PC-3 (cell line): ENCODE measurements at regions not wholly inside any gene's neighbourhood (a gene's known extent, or its start where the extent isn't known, plus 50 kb on each side); places are given as distances from the start of the nearest gene placed in this dataset.

ENCODE experiments used
- ATAC-seq: fragments of 200-7000 bp; cut with Tn5 transposase; 2 replicates; pipeline ENCODE4 v1.9.1; 2020; ENCODE audit warnings: mild to moderate bottlenecking, moderate library complexity
- BruUV-seq: library from RNA; stranded (reverse); fragments of 400-500 nt; replicated peaks from 2 replicates; lab custom pipeline; 2021; lab: Mats Ljungman, UMichigan
- CTCF ChIA-PET: fragments of 300-600 bp; sonication (Branson Sonifier 250); formaldehyde crosslinking; loops from one replicate; lab custom pipeline; 2022; ENCODE audit warnings: antibody characterized with exemption; lab: Charles Lee
- POLR2A ChIA-PET: fragments of 300-600 bp; sonication (Branson Sonifier 250); formaldehyde crosslinking; loops from one replicate; lab custom pipeline; 2022; ENCODE audit warnings: antibody characterized with exemption; ENCODE audit not compliant: unreplicated experiment; lab: Charles Lee
- DNase-seq: peaks from one replicate; pipeline ENCODE4 v3.0.0-alpha.2; 2015
- H2AFZ ChIP-seq: fragments of 300-600 bp; sonication (generic); 2 replicates; pipeline ENCODE4 v1.6.0; 2016; ENCODE audit warnings: antibody characterized with exemption, low read length
- H3F3A ChIP-seq: fragments of 300-600 bp; sonication (generic); one replicate; pipeline ENCODE4 v1.6.0; 2017; ENCODE audit warnings: antibody characterized with exemption, low read length, control low read depth, mild to moderate bottlenecking; ENCODE audit not compliant: unreplicated experiment
- H3K27ac ChIP-seq: fragments of 300-600 bp; sonication (generic); 2 replicates; pipeline ENCODE4 v1.5.1; 2016; ENCODE audit warnings: mild to moderate bottlenecking, low read length
- H3K27me3 ChIP-seq: fragments of 300-600 bp; sonication (generic); 2 replicates; pipeline ENCODE4 v1.6.1; 2016; ENCODE audit warnings: low read length, mixed read lengths
- H3K36me3 ChIP-seq: fragments of 300-600 bp; sonication (generic); 2 replicates; pipeline ENCODE4 v1.6.1; 2016; ENCODE audit warnings: low read depth, mixed run types, low read length, mixed read lengths
- H3K4me1 ChIP-seq: fragments of 300-600 bp; sonication (generic); 2 replicates; pipeline ENCODE4 v1.5.1; 2016; ENCODE audit warnings: low read length; ENCODE audit not compliant: insufficient read depth
- H3K4me2 ChIP-seq: fragments of 300-600 bp; sonication (generic); 2 replicates; pipeline ENCODE4 v1.6.0; 2016; ENCODE audit warnings: low read length
- H3K4me3 ChIP-seq: fragments of 300-600 bp; sonication (generic); 2 replicates; pipeline ENCODE4 v1.5.1; 2016; ENCODE audit warnings: mild to moderate bottlenecking, low read length, mixed read lengths
- H3K79me2 ChIP-seq: fragments of 300-600 bp; sonication (generic); 2 replicates; pipeline ENCODE4 v1.6.1; 2017; ENCODE audit warnings: low read length, mixed read lengths
- H3K9ac ChIP-seq: fragments of 300-600 bp; sonication (generic); 2 replicates; pipeline ENCODE4 v1.6.0; 2016; ENCODE audit warnings: mild to moderate bottlenecking, low read length
- H3K9me2 ChIP-seq: fragments of 300-600 bp; sonication (generic); replicated peaks from 2 replicates; pipeline ENCODE4 v1.6.1; 2016; ENCODE audit warnings: mixed run types, low read length, mixed read lengths
- H3K9me3 ChIP-seq: fragments of 300-600 bp; sonication (generic); 2 replicates; pipeline ENCODE4 v1.6.1; 2016; ENCODE audit warnings: low read length, mixed read lengths
- H4K20me1 ChIP-seq: fragments of 300-600 bp; sonication (generic); 2 replicates; pipeline ENCODE4 v1.6.1; 2016; ENCODE audit warnings: low read length, mixed read lengths
- EZH2 ChIP-seq: fragments of 300-600 bp; sonication (generic); IDR thresholded peaks from one replicate; pipeline ENCODE4 v1.6.1; 2017; ENCODE audit warnings: antibody characterized with exemption, mild to moderate bottlenecking, low read length; ENCODE audit not compliant: unreplicated experiment
- EZH2phosphoT487 ChIP-seq: fragments of 300-600 bp; sonication (generic); IDR thresholded peaks from 2 replicates; pipeline ENCODE4 v1.6.1; 2018; ENCODE audit warnings: mild to moderate bottlenecking, antibody characterized with exemption, low read length, borderline replicate concordance
- intact Hi-C: fragments of 100-400 bp; cut with micrococcal nuclease; formaldehyde crosslinking; loops from 2 replicates; pipeline ENCODE4 v1.9.0; 2023
- TF ChIP-seq, protein P1 (sequence below): fragments of 300-600 bp; sonication (generic); conservative IDR thresholded peaks from 2 replicates; pipeline ENCODE4 v1.5.1; 2017; ENCODE audit warnings: antibody characterized with exemption, low read depth, mild to moderate bottlenecking, low read length

DNA sequence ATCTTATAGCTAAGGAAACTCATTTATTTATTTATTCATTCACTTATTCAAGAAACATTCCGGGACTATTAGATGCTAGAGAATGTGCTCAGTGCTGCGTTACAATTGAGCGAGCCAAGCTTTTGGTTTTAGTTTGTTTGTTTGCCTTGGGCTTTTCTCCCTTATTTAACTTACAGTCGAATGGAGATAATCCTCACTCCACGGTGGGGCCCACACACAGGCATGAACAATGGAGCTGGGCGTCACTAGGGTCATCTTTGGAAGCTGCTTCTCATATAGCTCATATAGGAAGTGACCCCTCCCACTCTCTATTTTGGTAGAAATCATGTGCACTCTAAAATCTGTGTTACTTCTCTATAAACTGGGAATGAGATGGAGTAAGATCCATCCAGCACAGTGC is 210.0 kb downstream of the TMEM114 start:
- Histone ChIP-seq H4K20me1 (no peaks in the 10 kb centered on the region), H2AFZ (no peak overlapping the region), H3F3A (no peaks in the 10 kb centered on the region), H3K27ac (no peak overlapping the region), H3K9me3 (no peaks in the 10 kb centered on the region), H3K9me2 (no peaks in the 10 kb centered on the region), H3K36me3 (no peaks in the 10 kb centered on the region), H3K27me3 (no peaks in the 10 kb centered on the region), H3K4me1 (no peaks in the 10 kb centered on the region), H3K79me2 (no peaks in the 10 kb centered on the region), H3K4me2 (no peak overlapping the region), H3K4me3 (no peak overlapping the region), H3K9ac (no peak overlapping the region)
- intact Hi-C loops = no loop called here
- CTCF ChIA-PET = no interaction called here
- DNase-seq = no peak
- no TSS peak for BruUV-seq
- POLR2A ChIA-PET = no interaction called here
- TF ChIP-seq EZH2phosphoT487 = no peak
- TF ChIP-seq EZH2 = no peak
- TF ChIP-seq, protein P1, sequence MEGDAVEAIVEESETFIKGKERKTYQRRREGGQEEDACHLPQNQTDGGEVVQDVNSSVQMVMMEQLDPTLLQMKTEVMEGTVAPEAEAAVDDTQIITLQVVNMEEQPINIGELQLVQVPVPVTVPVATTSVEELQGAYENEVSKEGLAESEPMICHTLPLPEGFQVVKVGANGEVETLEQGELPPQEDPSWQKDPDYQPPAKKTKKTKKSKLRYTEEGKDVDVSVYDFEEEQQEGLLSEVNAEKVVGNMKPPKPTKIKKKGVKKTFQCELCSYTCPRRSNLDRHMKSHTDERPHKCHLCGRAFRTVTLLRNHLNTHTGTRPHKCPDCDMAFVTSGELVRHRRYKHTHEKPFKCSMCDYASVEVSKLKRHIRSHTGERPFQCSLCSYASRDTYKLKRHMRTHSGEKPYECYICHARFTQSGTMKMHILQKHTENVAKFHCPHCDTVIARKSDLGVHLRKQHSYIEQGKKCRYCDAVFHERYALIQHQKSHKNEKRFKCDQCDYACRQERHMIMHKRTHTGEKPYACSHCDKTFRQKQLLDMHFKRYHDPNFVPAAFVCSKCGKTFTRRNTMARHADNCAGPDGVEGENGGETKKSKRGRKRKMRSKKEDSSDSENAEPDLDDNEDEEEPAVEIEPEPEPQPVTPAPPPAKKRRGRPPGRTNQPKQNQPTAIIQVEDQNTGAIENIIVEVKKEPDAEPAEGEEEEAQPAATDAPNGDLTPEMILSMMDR = no peak
- ATAC-seq = no peak

DNA sequence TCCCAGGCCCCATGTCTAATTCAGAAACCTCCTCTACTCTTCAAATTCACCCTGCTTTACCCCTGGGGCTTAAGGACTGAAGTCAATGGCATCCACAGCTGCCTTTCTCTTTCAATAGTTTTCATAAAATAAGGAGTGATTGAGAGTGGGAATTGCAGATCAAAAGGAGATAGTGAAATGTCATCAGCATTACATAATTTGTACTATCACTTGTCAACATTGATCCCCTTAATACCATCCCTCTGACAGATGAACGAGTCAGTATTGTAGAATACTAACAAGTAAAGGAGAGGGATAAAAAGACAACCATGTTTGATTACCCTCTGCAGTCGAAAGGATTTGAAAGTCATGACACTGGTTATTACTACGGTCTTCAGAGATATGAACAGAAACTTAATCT is 212.4 kb downstream of the TMEM114 start:
- ChIA-PET POLR2A (no interaction called here), CTCF (no interaction called here)
- Histone ChIP-seq H3K9ac (no peak overlapping the region), H3K4me3 (no peak overlapping the region), H4K20me1 (no peaks in the 10 kb centered on the region), H3K27ac (no peak overlapping the region), H3K36me3 (no peaks in the 10 kb centered on the region), H3F3A (no peaks in the 10 kb centered on the region), H3K9me3 (no peaks in the 10 kb centered on the region), H3K27me3 (no peaks in the 10 kb centered on the region), H3K4me2 (no peak overlapping the region), H3K4me1 (no peaks in the 10 kb centered on the region), H3K9me2 (no peaks in the 10 kb centered on the region), H3K79me2 (no peaks in the 10 kb centered on the region), H2AFZ (no peak overlapping the region)
- DNase-seq (no peak), ATAC-seq (no peak)
- TF ChIP-seq EZH2phosphoT487 = no peak
- TF ChIP-seq, protein P1 = no peak
- TF ChIP-seq EZH2 = no peak
- intact Hi-C loops = no loop called here
- BruUV-seq = no TSS peak

DNA sequence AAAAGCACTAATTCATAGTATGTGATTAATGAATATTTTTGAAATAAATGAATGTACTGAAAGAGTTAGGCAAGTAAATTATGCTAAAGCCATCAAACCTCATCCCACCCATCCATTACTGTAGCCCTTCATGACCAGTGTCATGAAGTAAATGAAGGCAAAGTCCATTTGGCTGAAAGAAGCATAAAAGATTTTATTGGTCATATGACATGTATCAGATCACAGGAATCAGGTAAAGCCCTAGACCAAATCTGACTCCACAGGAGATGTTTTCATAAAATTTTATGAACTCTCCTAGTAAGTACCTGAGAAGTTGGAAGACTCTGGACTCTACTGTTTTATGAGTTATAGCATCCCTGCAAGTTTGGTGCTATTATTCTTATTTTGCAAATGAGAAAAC is 213.5 kb downstream of the TMEM114 start:
- intact Hi-C loops = no loop called here
- no peaks in the 10 kb centered on the region for H3K36me3 ChIP-seq
- no peaks in the 10 kb centered on the region for H4K20me1 ChIP-seq
- no peak overlapping the region for H3K9ac ChIP-seq
- no peak overlapping the region for H2AFZ ChIP-seq
- H3K4me2 ChIP-seq = no peak overlapping the region
- H3K27ac ChIP-seq = no peak overlapping the region
- no peaks in the 10 kb centered on the region for H3K9me2 ChIP-seq
- no peak for TF ChIP-seq EZH2
- no peak for TF ChIP-seq EZH2phosphoT487
- TF ChIP-seq, protein P1 = no peak
- no peaks in the 10 kb centered on the region for H3K79me2 ChIP-seq
- no peaks in the 10 kb centered on the region for H3K9me3 ChIP-seq
- BruUV-seq = no TSS peak
- DNase-seq = no peak
- CTCF ChIA-PET = no interaction called here
- H3K4me1 ChIP-seq = no peaks in the 10 kb centered on the region
- no peaks in the 10 kb centered on the region for H3F3A ChIP-seq
- POLR2A ChIA-PET = no interaction called here
- no peak for ATAC-seq
- no peak overlapping the region for H3K4me3 ChIP-seq
- H3K27me3 ChIP-seq = no peaks in the 10 kb centered on the region
